Left hindlimb (tissue), 1 donor: ENCODE measurements at regions not wholly inside any gene's neighbourhood (a gene's known extent, or its start where the extent isn't known, plus 50 kb on each side); places are given as distances from the start of the nearest gene placed in this dataset.
"Not testable (repeated sequence)": the region's sequence is repeated elsewhere in the genome, so short reads cannot be mapped to it uniquely, and the experiment has no call there.

Experiments used
- DNase-seq: peaks from one replicate; pipeline ENCODE4 v3.0.0-alpha.2; 2018

- DNase-seq, result no peak
Observed at GRCh38 chr16:48972236-48972635, 309.4 kb downstream of the CBLN1 start.

- no peak for DNase-seq
Observed at GRCh38 chr16:48971571-48972077, 310.0 kb downstream of the CBLN1 start.

DNA sequence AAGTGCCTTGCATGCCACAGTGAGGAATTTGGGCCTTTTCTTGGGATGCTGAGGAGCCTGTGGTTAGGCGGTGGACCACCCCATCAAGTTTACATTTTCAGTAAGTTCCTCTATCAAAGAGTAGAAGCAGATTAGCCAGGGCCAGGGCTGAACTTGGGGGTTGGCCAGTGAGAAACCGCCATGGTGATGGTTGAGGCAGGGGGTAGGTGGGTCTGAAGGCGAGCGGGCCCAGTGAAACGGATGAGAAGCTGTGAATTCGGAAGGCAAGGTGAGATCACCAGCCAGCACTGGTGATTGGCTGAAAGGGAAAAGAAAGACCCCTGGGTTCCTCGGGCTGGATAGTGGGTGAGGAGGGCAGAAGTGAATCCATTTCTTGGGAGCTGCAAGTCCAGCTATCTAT is 311.4 kb downstream of the CBLN1 start:
- DNase-seq, result no peak

- DNase-seq, result no peak
Observed at GRCh38 chr16:48969611-48970010, 312.0 kb downstream of the CBLN1 start.

GRCh38 chr16:48965386-48965785 is 316.3 kb downstream of the CBLN1 start:
- DNase-seq, result no peak

- no peak for DNase-seq
Observed at GRCh38 chr16:48963901-48964615, 317.6 kb downstream of the CBLN1 start.

GRCh38 chr16:48963306-48963705 is 318.3 kb downstream of the CBLN1 start:
- no peak for DNase-seq

DNA sequence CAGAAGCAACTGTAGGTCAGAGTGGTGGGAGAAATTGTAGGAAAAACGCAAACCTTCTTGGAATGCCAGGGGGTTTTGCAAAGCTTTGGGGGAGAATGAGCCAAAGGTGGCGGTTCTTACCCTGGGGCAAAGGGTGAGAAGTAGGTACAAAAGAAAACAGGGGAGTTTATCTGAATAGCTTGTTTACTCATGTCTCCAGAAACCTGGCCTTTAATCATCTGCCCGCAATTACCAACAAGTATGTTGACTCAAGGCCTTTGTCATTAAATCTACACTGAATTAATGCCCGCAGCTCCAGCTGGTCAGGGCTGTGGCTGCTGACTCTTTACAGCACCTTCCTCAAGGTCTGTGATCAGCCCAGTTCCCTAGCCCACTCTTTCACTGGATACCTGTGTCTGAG is 320.1 kb downstream of the CBLN1 start:
- no peak for DNase-seq

DNA sequence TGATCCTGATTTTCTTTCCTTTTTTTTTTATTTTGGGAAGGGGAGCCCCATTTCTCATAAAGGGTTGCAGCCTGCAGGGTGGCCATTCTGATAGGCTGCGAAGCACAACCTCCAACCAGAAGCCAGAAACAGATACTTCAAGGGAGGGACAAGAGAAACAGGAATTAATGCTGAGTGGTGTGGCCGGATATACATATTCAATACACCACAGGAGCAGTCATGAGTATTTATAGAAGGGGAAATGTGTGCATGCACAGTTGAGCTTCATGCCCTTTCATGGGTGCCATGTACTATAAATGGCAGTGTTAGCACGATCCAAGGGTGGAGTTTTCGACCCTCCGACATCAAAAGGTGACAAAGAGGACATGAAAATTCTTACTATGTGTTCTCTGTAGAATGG is 320.8 kb downstream of the CBLN1 start:
- DNase-seq, result no peak

- no peak for DNase-seq
Observed at GRCh38 chr16:48959747-48960146, 321.9 kb downstream of the CBLN1 start.

- no peak for DNase-seq
Observed at GRCh38 chr16:48959204-48959603, 322.4 kb downstream of the CBLN1 start.

- no peak for DNase-seq
Observed at GRCh38 chr16:48958681-48959080, 323.0 kb downstream of the CBLN1 start.

GRCh38 chr16:48956620-48957019 is 325.0 kb downstream of the CBLN1 start:
- DNase-seq, result no peak

GRCh38 chr16:48955837-48956236 is 325.8 kb downstream of the CBLN1 start:
- no peak for DNase-seq

- DNase-seq, result not testable (repeated sequence)
Observed at GRCh38 chr16:48951621-48952125, 330.0 kb downstream of the CBLN1 start.

DNA sequence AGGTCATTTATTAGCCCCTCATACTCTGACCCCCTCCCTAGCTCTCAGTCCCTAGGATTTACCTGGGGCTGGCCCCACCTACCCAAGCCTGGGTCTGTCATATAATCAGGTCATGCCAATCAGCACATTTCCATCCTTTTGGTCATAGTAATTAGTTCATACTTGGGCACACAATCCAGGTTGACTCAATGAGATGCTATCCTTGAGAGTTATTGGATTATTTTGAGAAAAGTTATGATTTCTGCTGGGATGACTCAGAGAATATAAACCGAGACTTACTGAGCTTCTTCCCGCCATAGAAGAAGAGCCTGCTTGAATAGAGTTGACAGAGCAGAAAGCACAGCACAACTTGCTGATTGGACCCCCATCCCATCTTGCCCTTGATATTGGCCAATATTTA is 331.5 kb downstream of the CBLN1 start:
- DNase-seq, result no peak

- no peak for DNase-seq
Observed at GRCh38 chr16:48949636-48950035, 332.0 kb downstream of the CBLN1 start.

- no peak for DNase-seq
Observed at GRCh38 chr16:48948911-48949310, 332.7 kb downstream of the CBLN1 start.

- no peak for DNase-seq
Observed at GRCh38 chr16:48947371-48947713, 334.3 kb downstream of the CBLN1 start.

- no peak for DNase-seq
Observed at GRCh38 chr16:48946686-48947370, 334.8 kb downstream of the CBLN1 start.

DNA sequence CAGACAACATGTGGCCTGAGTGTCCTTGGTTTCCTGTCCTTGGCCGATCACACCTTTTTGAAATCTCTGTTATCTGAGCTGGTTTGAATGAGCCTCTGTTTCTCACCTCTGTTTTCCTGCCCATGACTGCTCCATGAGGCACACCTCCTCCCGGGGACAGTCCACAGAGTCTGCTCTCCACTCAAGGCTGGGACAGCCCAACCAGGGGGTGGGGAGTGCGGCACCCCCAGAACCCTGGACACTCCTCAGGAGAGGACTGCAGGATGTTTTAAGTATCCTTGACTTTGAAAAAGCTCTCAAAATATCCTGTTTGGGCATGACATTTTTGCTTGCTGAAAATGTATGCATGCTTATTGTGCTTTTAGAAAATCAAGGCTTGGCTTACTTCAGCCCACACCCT is 333.0 kb upstream of the N4BP1 start:
- DNase-seq, result no peak

DNA sequence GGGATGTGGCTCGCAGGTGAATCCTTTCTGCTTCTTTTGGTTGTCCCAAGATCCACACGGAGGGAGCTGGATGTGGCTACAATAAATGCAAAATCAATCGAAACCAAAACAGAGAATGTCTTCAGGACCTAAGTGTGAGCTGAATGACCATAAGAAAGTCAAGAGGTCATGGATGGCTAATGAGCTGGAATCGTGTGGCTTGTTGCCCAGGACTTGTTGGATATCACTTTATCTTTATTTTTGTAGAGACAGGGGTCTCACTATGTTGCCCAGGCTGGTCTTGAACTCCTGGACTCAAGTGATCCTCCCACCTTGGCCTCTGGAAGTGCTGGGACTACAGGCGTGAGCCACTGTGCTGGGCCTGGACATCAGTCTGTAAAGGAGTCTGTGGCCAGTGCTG is 326.8 kb upstream of the N4BP1 start:
- no peak for DNase-seq

DNA sequence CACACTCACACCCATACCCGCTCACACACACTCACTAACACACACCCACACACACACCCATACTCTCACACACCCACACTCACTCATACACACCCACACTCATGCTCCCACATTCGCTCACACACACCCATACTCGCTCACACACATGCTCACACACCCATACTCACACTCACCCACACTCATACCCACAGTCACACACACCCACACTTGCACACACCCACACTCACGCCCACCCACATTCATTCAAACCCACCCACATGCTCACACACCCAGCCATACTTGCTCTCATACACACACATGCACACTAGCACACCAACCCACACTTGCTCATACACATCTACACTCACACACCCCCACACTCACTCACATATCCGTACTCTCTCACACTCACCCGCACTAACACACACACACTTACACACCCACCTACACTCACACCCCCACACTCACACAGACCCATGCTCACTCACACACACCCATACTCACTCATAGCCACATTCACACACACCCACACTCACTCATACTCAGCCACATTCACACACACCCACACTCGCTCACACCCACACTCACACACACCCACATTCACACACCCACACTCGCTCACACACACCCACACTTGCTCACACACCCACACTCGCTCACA is 322.4 kb upstream of the N4BP1 start:
- DNase-seq, result no peak
